HCT116 (cell line): ENCODE measurements at regions not wholly inside any gene's neighbourhood (a gene's known extent, or its start where the extent isn't known, plus 50 kb on each side); places are given as distances from the start of the nearest gene placed in this dataset.

Experiments
- ATAC-seq: fragments of 200-7000 bp; cut with Tn5 transposase; 2 replicates; pipeline ENCODE4 v1.9.1; 2020; ENCODE audit warnings: mild to moderate bottlenecking, moderate library complexity
- BruUV-seq: library from RNA; stranded (reverse); fragments of 400-500 nt; replicated peaks from 2 replicates; lab custom pipeline; 2021; lab: Mats Ljungman, UMichigan
- CTCF ChIA-PET: fragments of 300-600 bp; sonication (Branson Sonifier 250); formaldehyde crosslinking; loops from one replicate; lab custom pipeline; 2021; ENCODE audit warnings: antibody characterized with exemption; lab: Charles Lee
- POLR2A ChIA-PET: fragments of 300-600, 350-600 bp; sonication (Branson Sonifier 250); formaldehyde crosslinking; loops from one replicate; lab custom pipeline; 2021; ENCODE audit warnings: antibody characterized with exemption; lab: Charles Lee
- RAD21 ChIA-PET, 2 experiments: fragments of 300-600 bp; sonication (Branson Sonifier 250); formaldehyde crosslinking; loops; one replicate each; lab custom pipeline; 2023; ENCODE audit warnings: low total read pairs in 2 of 2; ENCODE audit not compliant: uncharacterized antibody in 2 of 2, unreplicated experiment in 2 of 2, low non-redundant PET in 1 of 2; lab: Charles Lee
- DNase-seq: peaks from one replicate; pipeline ENCODE4 v3.0.0-alpha.2; 2010; ENCODE audit warnings: low read depth, low spot score
- H2AFZ ChIP-seq: fragments of 200-600 bp; shearing (Covaris generic), sonication (generic); 2 replicates; pipeline ENCODE4 v1.6.1; 2017; ENCODE audit warnings: low read depth, mixed run types, mixed read lengths, antibody characterized with exemption, low read length; ENCODE audit not compliant: poor library complexity, severe bottlenecking
- H3K27ac ChIP-seq: 2 replicates; pipeline ENCODE4 v1.5.1; 2012; ENCODE audit warnings: low read depth, low read length
- H3K27me3 ChIP-seq: fragments of 200-600 bp; sonication (generic); 2 replicates; pipeline ENCODE4 v1.6.1; 2016; ENCODE audit warnings: mixed run types, low read length, mixed read lengths; ENCODE audit not compliant: insufficient read depth
- H3K36me3 ChIP-seq, 2 experiments: fragments of 200-500 bp in 1 of 2; fragments of 200-600 bp in 1 of 2; sonication (Bioruptor generic) in 1 of 2; sonication (generic) in 1 of 2; 2 replicates each; pipeline versions ENCODE4 v1.5.1 to v1.6.1; 2014 to 2016; ENCODE audit warnings: low read length in 2 of 2, inconsistent platforms in 1 of 2, mixed read lengths in 1 of 2, mixed run types in 1 of 2; ENCODE audit not compliant: insufficient read depth in 2 of 2, control insufficient read depth in 1 of 2
- H3K4me1 ChIP-seq, 2 experiments: fragments of 200-600 bp in 1 of 2; sonication (generic) in 1 of 2; 2 replicates each; pipeline versions ENCODE4 v1.5.1 to v1.6.1; 2012 to 2017; ENCODE audit warnings: low read length in 2 of 2, inconsistent platforms in 1 of 2, mild to moderate bottlenecking in 1 of 2, mixed read lengths in 1 of 2, mixed run types in 1 of 2, moderate library complexity in 1 of 2; ENCODE audit not compliant: insufficient read depth in 2 of 2, control insufficient read depth in 1 of 2
- H3K4me2 ChIP-seq: fragments of 200-600 bp; sonication (generic); 2 replicates; pipeline ENCODE4 v1.6.1; 2017; ENCODE audit warnings: mixed run types, low read length, mixed read lengths
- H3K4me3 ChIP-seq, 2 experiments: fragments of 200-600 bp in 1 of 2; sonication (generic) in 1 of 2; replicated peaks in 1 of 2; 2 replicates each; pipeline ENCODE4 v1.5.1; 2011 to 2016; ENCODE audit warnings: low read length in 2 of 2, control low read depth in 1 of 2, low read depth in 1 of 2, mild to moderate bottlenecking in 1 of 2, mixed read lengths in 1 of 2, mixed run types in 1 of 2
- H3K79me2 ChIP-seq: fragments of 200-600 bp; sonication (generic); 2 replicates; pipeline ENCODE4 v1.6.1; 2017; ENCODE audit warnings: mild to moderate bottlenecking, mixed run types, low read length, moderate library complexity, mixed read lengths; ENCODE audit not compliant: insufficient read depth
- H3K9ac ChIP-seq: fragments of 200-600 bp; sonication (generic); 2 replicates; pipeline ENCODE4 v1.6.1; 2016; ENCODE audit warnings: low read length, mixed read lengths
- H3K9me2 ChIP-seq: fragments of 200-600 bp; sonication (generic), shearing (Covaris generic); 2 replicates; pipeline ENCODE4 v1.6.1; 2017; ENCODE audit warnings: mixed run types, mild to moderate bottlenecking, moderate library complexity; ENCODE audit not compliant: insufficient read depth
- H3K9me3 ChIP-seq, 2 experiments: fragments of 200-500 bp in 1 of 2; fragments of 200-600 bp in 1 of 2; sonication (Bioruptor generic) in 1 of 2; sonication (generic) in 1 of 2; 2 replicates each; pipeline ENCODE4 v1.6.1; 2014 to 2017; ENCODE audit warnings: low read length in 2 of 2, mixed read lengths in 2 of 2, inconsistent platforms in 1 of 2, low read depth in 1 of 2, mild to moderate bottlenecking in 1 of 2, mixed run types in 1 of 2, moderate library complexity in 1 of 2; ENCODE audit not compliant: control insufficient read depth in 1 of 2, insufficient read depth in 1 of 2
- H4K20me1 ChIP-seq: fragments of 200-600 bp; sonication (generic), shearing (Covaris generic); 2 replicates; pipeline ENCODE4 v1.6.1; 2017; ENCODE audit warnings: mixed run types, mild to moderate bottlenecking, moderate library complexity; ENCODE audit not compliant: insufficient read depth
- CEBPB ChIP-seq: IDR thresholded peaks from 2 replicates; pipeline ENCODE4 v1.6.1; 2012; ENCODE audit warnings: low read depth
- EGR1 ChIP-seq: IDR thresholded peaks from 2 replicates; pipeline ENCODE4 v1.6.1; 2012; ENCODE audit warnings: low read depth
- ELF1 ChIP-seq: IDR thresholded peaks from 2 replicates; pipeline ENCODE4 v1.6.1; 2012; ENCODE audit warnings: low read depth, borderline replicate concordance
- EZH2 ChIP-seq: fragments of 200-600 bp; sonication (generic); IDR thresholded peaks from 2 replicates; pipeline ENCODE4 v1.6.1; 2017; ENCODE audit warnings: antibody characterized with exemption, mixed run types
- EZH2phosphoT487 ChIP-seq: fragments of 200-600 bp; IDR thresholded peaks from 2 replicates; pipeline ENCODE4 v1.6.1; 2018; ENCODE audit warnings: antibody characterized with exemption, borderline replicate concordance
- JUND ChIP-seq: IDR thresholded peaks from 2 replicates; pipeline ENCODE4 v1.6.1; 2012
- POLR2AphosphoS5 ChIP-seq: IDR thresholded peaks from 2 replicates; pipeline ENCODE4 v1.6.1; 2011; ENCODE audit warnings: mild to moderate bottlenecking, low read depth, low read length, moderate library complexity
- YY1 ChIP-seq: IDR thresholded peaks from 2 replicates; pipeline ENCODE4 v1.6.1; 2011; ENCODE audit warnings: low read length, low read depth, moderate library complexity, mild to moderate bottlenecking; ENCODE audit not compliant: insufficient replicate concordance; ENCODE audit errors: extremely low read depth
- ZBTB33 ChIP-seq: IDR thresholded peaks from 2 replicates; pipeline ENCODE4 v1.6.1; 2011; ENCODE audit warnings: mild to moderate bottlenecking, low read length, moderate library complexity; ENCODE audit not compliant: insufficient replicate concordance; ENCODE audit errors: extremely low read depth
- ZNF274 ChIP-seq: fragments of 200-500 bp; sonication (Bioruptor generic); IDR thresholded peaks from 2 replicates; pipeline ENCODE4 v1.6.1; 2014; ENCODE audit warnings: mild to moderate bottlenecking, low read depth, low read length, inconsistent platforms
- intact Hi-C: fragments of 100-400 bp; cut with micrococcal nuclease; formaldehyde crosslinking; loops from 2 replicates; pipeline ENCODE4 v1.10.0; 2022
- TF ChIP-seq, protein P1 (sequence below): IDR thresholded peaks from 2 replicates; pipeline ENCODE4 v1.6.1; 2012

- DNase-seq (no peak), ATAC-seq (no peak)
- ChIA-PET RAD21 (no interaction called here), POLR2A (no interaction called here), CTCF (interaction anchor here (0.9 to 1.1 kb wide), 2 partner anchors 18 to 190 kb away, joined by 3 to 4 read pairs; no protein-coding TSS in a partner anchor)
- H2AFZ ChIP-seq = no peak overlapping the region
- H3K27me3 ChIP-seq = no peaks in the 10 kb centered on the region
- H3K9me3 ChIP-seq = no peaks in the 10 kb centered on the region
- no peak overlapping the region for H3K4me2 ChIP-seq
- H3K9me2 ChIP-seq = 0 out of 2 replicates have a peak, but pooled peaks cover 4% of the 10 kb centered on the region
- no peak overlapping the region for H3K9ac ChIP-seq
- no peaks in the 10 kb centered on the region for H4K20me1 ChIP-seq
- H3K36me3 ChIP-seq = no peaks in the 10 kb centered on the region
- no peaks in the 10 kb centered on the region for H3K79me2 ChIP-seq
- no peak overlapping the region for H3K4me3 ChIP-seq
- H3K4me1 ChIP-seq = peaks cover 9 to 10% of the 10 kb centered on the region in 2 experiments
- TF ChIP-seq EZH2 (no peak), ELF1 (no peak), CEBPB (no peak), POLR2AphosphoS5 (no peak), ZNF274 (no peak), JUND (no peak), ZBTB33 (no peak), EGR1 (no peak), YY1 (no peak), EZH2phosphoT487 (no peak)
- TF ChIP-seq, protein P1, sequence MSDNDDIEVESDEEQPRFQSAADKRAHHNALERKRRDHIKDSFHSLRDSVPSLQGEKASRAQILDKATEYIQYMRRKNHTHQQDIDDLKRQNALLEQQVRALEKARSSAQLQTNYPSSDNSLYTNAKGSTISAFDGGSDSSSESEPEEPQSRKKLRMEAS = no peak
- intact Hi-C loops = no loop called here
- BruUV-seq = no TSS peak
- H3K27ac ChIP-seq = no peak overlapping the region
These were observed 186.4 kb downstream of the SPRY1 start for GRCh38 chr4:123583043-123583442.
